Activated CD8-positive, alpha-beta memory T cell treated with anti-CD3 and anti-CD28 coated beads, Interleukin-2, amount 10 ng/mL, durations not matched to agents 7 days and 5 days (primary cell): ENCODE measurements at regions not wholly inside any gene's neighbourhood (a gene's known extent, or its start where the extent isn't known, plus 50 kb on each side); places are given as distances from the start of the nearest gene placed in this dataset.

Experiments used
- ATAC-seq: fragments of 150-1000 bp; cut with Tn5 transposase; one replicate; pipeline ENCODE4 v1.10.0; 2021; ENCODE audit warnings: moderate library complexity
- CTCF ChIA-PET: fragments of 350-600 bp; sonication (Branson Sonifier 250); formaldehyde crosslinking; loops from one replicate; lab custom pipeline; 2021; ENCODE audit warnings: antibody characterized with exemption; lab: Charles Lee
- DNase-seq: peaks from one replicate; pipeline ENCODE4 v3.0.0-alpha.2; 2020
- H3K27ac Mint-ChIP-seq: one replicate; pipeline ENCODE4 v1.8.0; 2021; ENCODE audit warnings: mild to moderate bottlenecking, mixed read lengths
- H3K27me3 Mint-ChIP-seq: one replicate; pipeline ENCODE4 v1.8.0; 2021; ENCODE audit warnings: mixed read lengths
- H3K36me3 Mint-ChIP-seq: one replicate; pipeline ENCODE4 v1.8.0; 2021; ENCODE audit warnings: mild to moderate bottlenecking, mixed read lengths
- H3K4me1 Mint-ChIP-seq: one replicate; pipeline ENCODE4 v1.8.0; 2021; ENCODE audit warnings: mixed read lengths
- H3K4me3 Mint-ChIP-seq: one replicate; pipeline ENCODE4 v1.8.0; 2021; ENCODE audit warnings: mild to moderate bottlenecking, moderate library complexity, mixed read lengths
- H3K9me3 Mint-ChIP-seq: one replicate; pipeline ENCODE4 v1.8.0; 2022; ENCODE audit warnings: low read depth, mixed read lengths

- no peak overlapping the region for H3K27ac Mint-ChIP-seq
- H3K27me3 Mint-ChIP-seq, result peaks cover 10% of the 10 kb centered on the region
- CTCF ChIA-PET, result no interaction called here
- ATAC-seq (no peak), DNase-seq (peak; percentile 33)
- no peaks in the 10 kb centered on the region for H3K36me3 Mint-ChIP-seq
- no peaks in the 10 kb centered on the region for H3K4me1 Mint-ChIP-seq
- no peak overlapping the region for H3K4me3 Mint-ChIP-seq
- no peaks in the 10 kb centered on the region for H3K9me3 Mint-ChIP-seq
Measured at GRCh38 chr7:36010656-36011587, 142.1 kb upstream of the EEPD1 start.

GRCh38 chr7:36011588-36011965, 141.5 kb upstream of the EEPD1 start:
- Mint-ChIP-seq H3K36me3 (no peaks in the 10 kb centered on the region), H3K4me1 (no peaks in the 10 kb centered on the region), H3K9me3 (no peaks in the 10 kb centered on the region), H3K27me3 (peaks cover 10% of the 10 kb centered on the region), H3K4me3 (no peak overlapping the region), H3K27ac (no peak overlapping the region)
- CTCF ChIA-PET, result no interaction called here
- no peak for ATAC-seq
- DNase-seq, result no peak

GRCh38 chr7:36013246-36014014, 139.6 kb upstream of the EEPD1 start:
- Mint-ChIP-seq H3K9me3 (no peaks in the 10 kb centered on the region), H3K27ac (no peak overlapping the region), H3K36me3 (no peaks in the 10 kb centered on the region), H3K4me3 (no peak overlapping the region), H3K27me3 (peaks cover 10% of the 10 kb centered on the region), H3K4me1 (no peaks in the 10 kb centered on the region)
- DNase-seq (no peak), ATAC-seq (no peak)
- CTCF ChIA-PET, result no interaction called here

GRCh38 chr7:36014961-36015360, 138.1 kb upstream of the EEPD1 start:
- Mint-ChIP-seq H3K27ac (no peak overlapping the region), H3K27me3 (peaks cover 10% of the 10 kb centered on the region), H3K4me3 (no peak overlapping the region), H3K36me3 (no peaks in the 10 kb centered on the region), H3K9me3 (no peaks in the 10 kb centered on the region), H3K4me1 (no peaks in the 10 kb centered on the region)
- DNase-seq (peak; percentile 19), ATAC-seq (no peak)
- CTCF ChIA-PET, result no interaction called here

GRCh38 chr7:36015733-36016132, 137.3 kb upstream of the EEPD1 start:
- CTCF ChIA-PET, result no interaction called here

GRCh38 chr7:36016648-36017047, 136.4 kb upstream of the EEPD1 start:
- H3K27me3 Mint-ChIP-seq, result peaks cover 10% of the 10 kb centered on the region
- H3K4me3 Mint-ChIP-seq, result no peak overlapping the region
- DNase-seq (peak; percentile 34), ATAC-seq (no peak)
- H3K27ac Mint-ChIP-seq, result no peak overlapping the region
- H3K4me1 Mint-ChIP-seq, result no peaks in the 10 kb centered on the region
- H3K36me3 Mint-ChIP-seq, result no peaks in the 10 kb centered on the region
- CTCF ChIA-PET, result no interaction called here
- no peaks in the 10 kb centered on the region for H3K9me3 Mint-ChIP-seq

More at GRCh38 chr7:36015733-36016132, 137.3 kb upstream of the EEPD1 start:
- no peak overlapping the region for H3K27ac Mint-ChIP-seq
- peaks cover 10% of the 10 kb centered on the region for H3K27me3 Mint-ChIP-seq
- no peaks in the 10 kb centered on the region for H3K36me3 Mint-ChIP-seq
- ATAC-seq, result no peak
- H3K4me3 Mint-ChIP-seq, result no peak overlapping the region
- H3K4me1 Mint-ChIP-seq, result no peaks in the 10 kb centered on the region
- no peaks in the 10 kb centered on the region for H3K9me3 Mint-ChIP-seq
- DNase-seq, result no peak

GRCh38 chr7:36017111-36017510, 135.9 kb upstream of the EEPD1 start:
- H3K27ac Mint-ChIP-seq, result no peak overlapping the region
- H3K4me1 Mint-ChIP-seq, result no peaks in the 10 kb centered on the region
- H3K4me3 Mint-ChIP-seq, result no peak overlapping the region
- no peaks in the 10 kb centered on the region for H3K36me3 Mint-ChIP-seq
- no peaks in the 10 kb centered on the region for H3K9me3 Mint-ChIP-seq
- CTCF ChIA-PET, result no interaction called here
- H3K27me3 Mint-ChIP-seq, result peaks cover 13% of the 10 kb centered on the region
- DNase-seq, result peak; percentile 30
- ATAC-seq, result no peak

- peaks cover 18% of the 10 kb centered on the region for H3K27me3 Mint-ChIP-seq
- ATAC-seq, result no peak
- H3K4me1 Mint-ChIP-seq, result no peaks in the 10 kb centered on the region
- H3K4me3 Mint-ChIP-seq, result no peak overlapping the region
- no peaks in the 10 kb centered on the region for H3K9me3 Mint-ChIP-seq
- no peaks in the 10 kb centered on the region for H3K36me3 Mint-ChIP-seq
- CTCF ChIA-PET, result interaction anchor here (1.1 kb wide), 1 partner anchor 299 kb away, joined by 3 read pairs; no protein-coding TSS in a partner anchor
- DNase-seq, result no peak
- H3K27ac Mint-ChIP-seq, result no peak overlapping the region
Measured at GRCh38 chr7:36018816-36019484, 134.1 kb upstream of the EEPD1 start.

- no peak for ATAC-seq
- H3K27me3 Mint-ChIP-seq, result peaks cover 20% of the 10 kb centered on the region
- no peak overlapping the region for H3K4me3 Mint-ChIP-seq
- CTCF ChIA-PET, result interaction anchor here (1.1 kb wide), 1 partner anchor 299 kb away, joined by 3 read pairs; no protein-coding TSS in a partner anchor
- H3K36me3 Mint-ChIP-seq, result no peaks in the 10 kb centered on the region
- H3K27ac Mint-ChIP-seq, result no peak overlapping the region
- H3K9me3 Mint-ChIP-seq, result no peaks in the 10 kb centered on the region
- no peaks in the 10 kb centered on the region for H3K4me1 Mint-ChIP-seq
- no peak for DNase-seq
Measured at GRCh38 chr7:36019538-36019937, 133.5 kb upstream of the EEPD1 start.

- CTCF ChIA-PET, result no interaction called here
- Mint-ChIP-seq H3K4me1 (no peaks in the 10 kb centered on the region), H3K27ac (no peak overlapping the region), H3K4me3 (no peak overlapping the region), H3K27me3 (peaks cover 21% of the 10 kb centered on the region), H3K36me3 (no peaks in the 10 kb centered on the region), H3K9me3 (no peaks in the 10 kb centered on the region)
- DNase-seq (no peak), ATAC-seq (no peak)
Measured at GRCh38 chr7:36019980-36020379, 133.1 kb upstream of the EEPD1 start.

- Mint-ChIP-seq H3K4me1 (no peaks in the 10 kb centered on the region), H3K36me3 (no peaks in the 10 kb centered on the region), H3K27ac (no peak overlapping the region), H3K9me3 (no peaks in the 10 kb centered on the region), H3K4me3 (no peak overlapping the region), H3K27me3 (peaks cover 29% of the 10 kb centered on the region)
- DNase-seq, result no peak
- CTCF ChIA-PET, result interaction anchor here (1.0 kb wide), 2 partner anchors 271 to 298 kb away, joined by 3 to 4 read pairs; no protein-coding TSS in a partner anchor
- ATAC-seq, result no peak
Measured at GRCh38 chr7:36021367-36021766, 131.7 kb upstream of the EEPD1 start.

- Mint-ChIP-seq H3K27me3 (peaks cover 30% of the 10 kb centered on the region), H3K4me3 (no peak overlapping the region)
Measured at GRCh38 chr7:36021917-36022550, 131.0 kb upstream of the EEPD1 start.

More at GRCh38 chr7:36021917-36022550, 131.0 kb upstream of the EEPD1 start:
- DNase-seq, result no peak
- CTCF ChIA-PET, result interaction anchor here (1.0 kb wide), 2 partner anchors 270 to 297 kb away, joined by 3 to 4 read pairs; no protein-coding TSS in a partner anchor
- H3K4me1 Mint-ChIP-seq, result no peaks in the 10 kb centered on the region
- H3K9me3 Mint-ChIP-seq, result no peaks in the 10 kb centered on the region
- H3K36me3 Mint-ChIP-seq, result no peaks in the 10 kb centered on the region
- H3K27ac Mint-ChIP-seq, result no peak overlapping the region
- no peak for ATAC-seq
